Panc1 (cell line): ENCODE measurements at regions not wholly inside any gene's neighbourhood (a gene's known extent, or its start where the extent isn't known, plus 50 kb on each side); places are given as distances from the start of the nearest gene placed in this dataset.
"Not testable (repeated sequence)": the region's sequence is repeated elsewhere in the genome, so short reads cannot be mapped to it uniquely, and the experiment has no call there.

Experiments used
- ATAC-seq: fragments of 200-7000 bp; cut with Tn5 transposase; 2 replicates; pipeline ENCODE4 v1.9.1; 2020; ENCODE audit warnings: mild to moderate bottlenecking, moderate library complexity
- BruUV-seq: library from RNA; stranded (reverse); fragments of 400-500 nt; replicated peaks from 2 replicates; lab custom pipeline; 2021; lab: Mats Ljungman, UMichigan
- CTCF ChIA-PET: fragments of 300-600 bp; sonication (Branson Sonifier 250); formaldehyde crosslinking; loops from one replicate; lab custom pipeline; 2022; ENCODE audit warnings: antibody characterized with exemption; lab: Charles Lee
- POLR2A ChIA-PET: fragments of 300-600 bp; sonication (Branson Sonifier 250); formaldehyde crosslinking; loops from one replicate; lab custom pipeline; 2022; ENCODE audit warnings: antibody characterized with exemption; lab: Charles Lee
- DNase-seq: peaks from one replicate; pipeline ENCODE4 v3.0.0-alpha.2; 2010; ENCODE audit warnings: low read depth, low spot score
- H3K27ac ChIP-seq: 2 replicates; pipeline ENCODE4 v1.5.1; 2011; ENCODE audit warnings: mild to moderate bottlenecking, low read length, inconsistent platforms
- H3K27me3 ChIP-seq: fragments of 200-500 bp; sonication (Bioruptor generic); 2 replicates; pipeline ENCODE4 v1.6.0; 2014; ENCODE audit warnings: low read length, inconsistent platforms; ENCODE audit not compliant: control insufficient read depth, insufficient read depth
- H3K36me3 ChIP-seq: fragments of 200-500 bp; sonication (Bioruptor generic); 2 replicates; pipeline ENCODE4 v1.5.1; 2014; ENCODE audit warnings: inconsistent platforms, mild to moderate bottlenecking, low read length, moderate library complexity; ENCODE audit not compliant: control insufficient read depth, insufficient read depth
- H3K4me1 ChIP-seq: 2 replicates; pipeline ENCODE4 v1.5.1; 2011; ENCODE audit warnings: inconsistent platforms, mild to moderate bottlenecking, low read length, moderate library complexity; ENCODE audit not compliant: control insufficient read depth, insufficient read depth
- H3K4me3 ChIP-seq, 2 experiments: 2 replicates each; pipeline ENCODE4 v1.5.1; 2011 to 2012; ENCODE audit warnings: low read depth in 2 of 2, low read length in 2 of 2, mild to moderate bottlenecking in 2 of 2, inconsistent platforms in 1 of 2, moderate library complexity in 1 of 2
- H3K9me3 ChIP-seq: fragments of 200-500 bp; sonication (Bioruptor generic); 2 replicates; pipeline ENCODE4 v1.5.1; 2014; ENCODE audit warnings: low read depth, mild to moderate bottlenecking, inconsistent platforms, low read length, moderate library complexity; ENCODE audit not compliant: control insufficient read depth, insufficient read depth
- POLR2AphosphoS5 ChIP-seq: IDR thresholded peaks from 2 replicates; pipeline ENCODE4 v1.6.1; 2012; ENCODE audit warnings: mild to moderate bottlenecking, low read depth, low read length, moderate library complexity
- SIN3A ChIP-seq: IDR thresholded peaks from 2 replicates; pipeline ENCODE4 v1.6.1; 2012; ENCODE audit warnings: low read depth, mild to moderate bottlenecking, low read length, moderate library complexity, borderline replicate concordance; ENCODE audit not compliant: insufficient read depth
- TCF7L2 ChIP-seq: IDR thresholded peaks from 2 replicates; pipeline ENCODE4 v1.6.1; 2011; ENCODE audit warnings: mild to moderate bottlenecking, low read depth, low read length, inconsistent platforms
- in situ Hi-C: cut with HindIII; loops from 2 replicates; pipeline ENCODE4 v1.10.0; 2016; ENCODE audit warnings: low sequenced_read_pairs, low pct_unique_long_range_greater_than_20kb
- intact Hi-C: fragments of 100-400 bp; cut with micrococcal nuclease; formaldehyde crosslinking; loops from one replicate; pipeline ENCODE4 v1.10.0; 2022; ENCODE audit not compliant: unreplicated experiment
- TF ChIP-seq, protein P1 (sequence below), 2 experiments: IDR thresholded peaks; 2 replicates each; pipeline ENCODE4 v1.6.1; 2011 to 2012; ENCODE audit warnings: low read depth in 2 of 2, control low read depth in 1 of 2, low read length in 1 of 2, mild to moderate bottlenecking in 1 of 2, moderate library complexity in 1 of 2; ENCODE audit not compliant: insufficient read depth in 1 of 2
- TF ChIP-seq, protein P2 (sequence below): fragments of 450-650 bp; IDR thresholded peaks from 2 replicates; pipeline ENCODE4 v1.5.1; 2017; ENCODE audit warnings: mild to moderate bottlenecking

DNA sequence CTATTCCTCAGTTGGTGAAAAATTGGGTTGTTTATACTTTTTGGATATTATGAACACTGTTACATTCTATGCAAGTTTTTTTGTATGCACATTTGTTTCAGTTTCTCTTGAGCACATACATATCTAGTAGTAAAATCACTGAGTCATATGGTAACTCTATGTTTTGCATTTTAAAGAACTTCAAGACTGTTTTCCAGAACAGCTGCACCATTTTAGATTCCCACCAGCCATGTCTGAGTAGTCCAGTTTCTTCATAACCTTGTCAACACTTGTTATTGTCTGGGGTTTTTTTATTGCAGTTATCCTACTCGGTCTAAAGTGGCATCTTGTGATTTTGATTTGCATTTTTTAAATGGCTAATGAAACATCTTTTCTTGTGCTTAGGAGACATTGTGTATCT, 100.3 kb upstream of the OTOS start:
- in situ Hi-C loops (no loop called here), intact Hi-C loops (no loop called here)
- ATAC-seq (no peak), DNase-seq (no peak)
- Histone ChIP-seq H3K4me1 (no peaks in the 10 kb centered on the region), H3K4me3 (no peak overlapping the region), H3K27ac (no peak overlapping the region), H3K9me3 (no peaks in the 10 kb centered on the region), H3K36me3 (no peaks in the 10 kb centered on the region), H3K27me3 (peaks cover 9% of the 10 kb centered on the region; the same call in 1 of the 2 replicates)
- BruUV-seq = no TSS peak
- ChIA-PET POLR2A (interaction anchor here (1.0 kb wide), 1 partner anchor 19 kb away, joined by 4 read pairs; no protein-coding TSS in a partner anchor), CTCF (no interaction called here)
- TF ChIP-seq TCF7L2 = no peak
- TF ChIP-seq POLR2AphosphoS5 = no peak

DNA sequence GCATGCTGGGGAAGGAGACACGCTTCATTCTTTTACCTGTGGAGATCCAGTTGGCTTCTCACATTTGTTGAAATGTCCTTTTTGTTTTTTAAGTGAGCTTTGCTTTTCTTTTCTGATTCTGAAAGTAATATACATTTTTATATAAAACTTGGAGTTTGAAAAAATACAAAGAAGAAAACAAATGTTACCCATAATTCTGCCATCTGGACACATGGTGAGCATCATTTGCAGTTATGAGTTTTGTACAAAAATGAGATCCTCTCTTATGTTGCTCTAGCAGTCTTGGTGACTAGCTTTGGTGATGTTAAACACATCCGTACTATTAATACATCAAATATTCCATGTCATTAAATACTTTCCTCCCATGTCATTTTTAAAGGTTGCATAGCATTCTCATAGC, 101.1 kb upstream of the OTOS start:
- DNase-seq = no peak
- Histone ChIP-seq H3K4me1 (no peaks in the 10 kb centered on the region), H3K27me3 (peaks cover 9% of the 10 kb centered on the region; the same call in 1 of the 2 replicates), H3K36me3 (no peaks in the 10 kb centered on the region), H3K9me3 (no peaks in the 10 kb centered on the region), H3K4me3 (no peak overlapping the region), H3K27ac (no peak overlapping the region)
- in situ Hi-C loops = no loop called here
- no peak for ATAC-seq
- TF ChIP-seq POLR2AphosphoS5 (no peak), SIN3A (no peak), TCF7L2 (no peak)
- TF ChIP-seq, protein P1, sequence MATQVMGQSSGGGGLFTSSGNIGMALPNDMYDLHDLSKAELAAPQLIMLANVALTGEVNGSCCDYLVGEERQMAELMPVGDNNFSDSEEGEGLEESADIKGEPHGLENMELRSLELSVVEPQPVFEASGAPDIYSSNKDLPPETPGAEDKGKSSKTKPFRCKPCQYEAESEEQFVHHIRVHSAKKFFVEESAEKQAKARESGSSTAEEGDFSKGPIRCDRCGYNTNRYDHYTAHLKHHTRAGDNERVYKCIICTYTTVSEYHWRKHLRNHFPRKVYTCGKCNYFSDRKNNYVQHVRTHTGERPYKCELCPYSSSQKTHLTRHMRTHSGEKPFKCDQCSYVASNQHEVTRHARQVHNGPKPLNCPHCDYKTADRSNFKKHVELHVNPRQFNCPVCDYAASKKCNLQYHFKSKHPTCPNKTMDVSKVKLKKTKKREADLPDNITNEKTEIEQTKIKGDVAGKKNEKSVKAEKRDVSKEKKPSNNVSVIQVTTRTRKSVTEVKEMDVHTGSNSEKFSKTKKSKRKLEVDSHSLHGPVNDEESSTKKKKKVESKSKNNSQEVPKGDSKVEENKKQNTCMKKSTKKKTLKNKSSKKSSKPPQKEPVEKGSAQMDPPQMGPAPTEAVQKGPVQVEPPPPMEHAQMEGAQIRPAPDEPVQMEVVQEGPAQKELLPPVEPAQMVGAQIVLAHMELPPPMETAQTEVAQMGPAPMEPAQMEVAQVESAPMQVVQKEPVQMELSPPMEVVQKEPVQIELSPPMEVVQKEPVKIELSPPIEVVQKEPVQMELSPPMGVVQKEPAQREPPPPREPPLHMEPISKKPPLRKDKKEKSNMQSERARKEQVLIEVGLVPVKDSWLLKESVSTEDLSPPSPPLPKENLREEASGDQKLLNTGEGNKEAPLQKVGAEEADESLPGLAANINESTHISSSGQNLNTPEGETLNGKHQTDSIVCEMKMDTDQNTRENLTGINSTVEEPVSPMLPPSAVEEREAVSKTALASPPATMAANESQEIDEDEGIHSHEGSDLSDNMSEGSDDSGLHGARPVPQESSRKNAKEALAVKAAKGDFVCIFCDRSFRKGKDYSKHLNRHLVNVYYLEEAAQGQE (IDR thresholded peaks at IDR 0.05; ENCODE audit: insufficient read depth in 1 of 2, low read depth in 2 of 2, low read length in 1 of 2) = no peak
- TF ChIP-seq, protein P2, sequence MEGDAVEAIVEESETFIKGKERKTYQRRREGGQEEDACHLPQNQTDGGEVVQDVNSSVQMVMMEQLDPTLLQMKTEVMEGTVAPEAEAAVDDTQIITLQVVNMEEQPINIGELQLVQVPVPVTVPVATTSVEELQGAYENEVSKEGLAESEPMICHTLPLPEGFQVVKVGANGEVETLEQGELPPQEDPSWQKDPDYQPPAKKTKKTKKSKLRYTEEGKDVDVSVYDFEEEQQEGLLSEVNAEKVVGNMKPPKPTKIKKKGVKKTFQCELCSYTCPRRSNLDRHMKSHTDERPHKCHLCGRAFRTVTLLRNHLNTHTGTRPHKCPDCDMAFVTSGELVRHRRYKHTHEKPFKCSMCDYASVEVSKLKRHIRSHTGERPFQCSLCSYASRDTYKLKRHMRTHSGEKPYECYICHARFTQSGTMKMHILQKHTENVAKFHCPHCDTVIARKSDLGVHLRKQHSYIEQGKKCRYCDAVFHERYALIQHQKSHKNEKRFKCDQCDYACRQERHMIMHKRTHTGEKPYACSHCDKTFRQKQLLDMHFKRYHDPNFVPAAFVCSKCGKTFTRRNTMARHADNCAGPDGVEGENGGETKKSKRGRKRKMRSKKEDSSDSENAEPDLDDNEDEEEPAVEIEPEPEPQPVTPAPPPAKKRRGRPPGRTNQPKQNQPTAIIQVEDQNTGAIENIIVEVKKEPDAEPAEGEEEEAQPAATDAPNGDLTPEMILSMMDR = no peak
- ChIA-PET CTCF (no interaction called here), POLR2A (interaction anchor here (1.0 kb wide), 1 partner anchor 19 kb away, joined by 4 read pairs; no protein-coding TSS in a partner anchor)
- intact Hi-C loops = no loop called here
- BruUV-seq = no TSS peak

DNA sequence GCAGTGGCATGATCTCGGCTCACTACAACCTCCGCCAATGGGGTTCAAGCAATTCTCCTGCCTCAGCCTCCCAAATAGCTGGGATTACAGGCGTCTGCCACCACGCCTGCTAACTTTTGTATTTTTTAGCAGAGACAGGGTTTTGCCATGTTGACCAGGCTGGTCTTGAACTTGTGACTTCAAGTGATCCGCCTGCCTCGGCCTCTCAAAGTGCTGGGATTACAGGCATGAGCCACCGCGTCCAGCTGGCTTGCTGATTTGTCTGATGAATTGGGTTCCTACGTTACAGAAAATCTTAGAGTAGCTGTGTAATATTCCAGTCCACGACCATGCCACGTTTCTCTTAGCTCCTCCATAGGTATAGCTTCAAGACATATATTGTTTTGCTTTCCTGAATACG, 102.6 kb upstream of the OTOS start:
- H3K9me3 ChIP-seq, H3K4me3 ChIP-seq, DNase-seq, BruUV-seq, H3K36me3 ChIP-seq, POLR2A ChIA-PET, H3K4me1 ChIP-seq, intact Hi-C loops, H3K27ac ChIP-seq, H3K27me3 ChIP-seq, CTCF ChIA-PET, in situ Hi-C loops, ATAC-seq: not testable (repeated sequence)
